Stimulated activated CD4-positive, alpha-beta T cell treated with anti-CD3 and anti-CD28 coated beads, Interleukin-2, amount 100 ng/mL, for 24 hours (primary cell): ENCODE measurements at regions not wholly inside any gene's neighbourhood (a gene's known extent, or its start where the extent isn't known, plus 50 kb on each side); places are given as distances from the start of the nearest gene placed in this dataset.
"Not testable (repeated sequence)": the region's sequence is repeated elsewhere in the genome, so short reads cannot be mapped to it uniquely, and the experiment has no call there.

ENCODE experiments used
- DNase-seq, 2 donors: peaks; one replicate each; pipeline ENCODE4 v3.0.0-alpha.2; 2020

- no peak for DNase-seq
Measured at GRCh38 chr10:2048337-2048973, 311.1 kb upstream of the ADARB2 start.

DNA sequence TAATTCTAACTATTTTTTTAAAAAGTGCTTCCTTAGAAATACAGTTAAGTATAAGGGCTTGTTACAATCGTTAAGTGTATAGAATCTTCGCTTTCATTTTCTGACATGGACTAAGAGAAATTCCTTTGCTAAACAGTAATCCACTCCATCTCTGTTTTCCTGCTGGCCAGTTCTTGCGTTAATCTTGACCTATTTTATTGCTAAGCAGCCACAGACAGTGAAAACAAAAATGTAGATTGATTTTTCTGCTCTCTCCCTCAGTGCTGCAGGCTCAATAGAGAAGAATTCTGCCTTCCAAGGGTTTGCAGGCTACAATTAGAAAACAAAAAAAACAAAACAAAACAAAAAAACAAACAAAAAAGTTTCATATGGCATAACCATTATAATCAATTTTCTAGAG is 310.4 kb upstream of the ADARB2 start:
- DNase-seq: no peak

GRCh38 chr10:2043379-2043778 is 306.1 kb upstream of the ADARB2 start:
- no peak for DNase-seq

DNA sequence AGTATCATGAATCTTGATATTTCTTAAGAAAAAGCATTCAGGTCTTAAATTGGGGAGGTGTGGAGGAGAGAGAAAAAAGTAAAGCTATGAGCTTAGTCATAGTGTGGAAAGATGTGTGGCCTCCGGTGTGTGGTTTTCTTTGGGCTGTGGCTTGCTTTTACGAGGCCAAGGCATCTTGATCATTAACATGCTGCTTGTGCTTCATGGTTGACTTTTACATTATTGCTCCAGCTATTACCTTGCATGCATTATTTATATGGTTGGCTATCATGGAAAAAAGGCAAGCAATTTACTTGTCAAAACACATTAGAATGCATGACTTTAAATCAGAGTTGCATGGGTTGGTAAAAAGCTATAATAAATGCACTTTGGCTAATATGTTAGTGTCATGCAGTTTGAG is 300.7 kb upstream of the ADARB2 start:
- no peak for DNase-seq

DNA sequence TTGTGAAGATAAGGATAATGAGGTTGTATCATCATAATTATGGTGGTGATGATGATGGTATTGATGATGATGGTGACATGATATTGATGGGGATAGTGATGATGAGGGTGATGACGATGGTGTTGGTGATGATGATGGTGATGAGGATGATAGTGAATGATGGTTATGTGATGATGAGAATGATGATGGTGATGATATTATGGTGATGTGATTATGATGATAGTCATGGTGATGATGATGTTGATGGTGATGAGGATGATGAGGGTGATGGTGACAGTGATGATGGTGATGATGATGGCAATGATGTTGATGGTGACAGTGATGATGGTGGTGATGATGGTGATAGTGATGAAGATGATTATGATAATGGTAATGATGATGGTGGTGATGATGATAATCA is 299.9 kb upstream of the ADARB2 start:
- DNase-seq: no peak

DNA sequence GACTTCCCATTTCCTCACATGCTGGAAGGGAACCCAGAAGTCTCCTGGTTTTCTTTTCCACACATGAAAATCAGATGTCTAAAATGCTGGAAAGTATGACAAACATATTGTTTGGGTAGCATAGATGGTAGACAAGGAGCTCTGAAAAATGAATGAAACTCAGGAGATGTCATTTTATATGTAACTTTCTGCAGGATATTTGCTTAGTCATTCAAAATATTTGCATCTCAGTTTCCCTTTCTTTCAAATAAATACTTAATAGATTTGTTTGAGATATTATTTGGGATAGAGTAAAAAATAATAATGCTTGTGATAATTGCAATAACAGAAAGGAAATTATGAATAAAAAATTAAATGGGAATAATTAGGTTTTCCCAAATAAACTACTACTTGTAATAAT is 298.9 kb upstream of the ADARB2 start:
- no peak for DNase-seq

- no peak for DNase-seq
Measured at GRCh38 chr10:2030046-2030445, 292.7 kb upstream of the ADARB2 start.

GRCh38 chr10:2026936-2027335 is 289.6 kb upstream of the ADARB2 start:
- DNase-seq: no peak

DNA sequence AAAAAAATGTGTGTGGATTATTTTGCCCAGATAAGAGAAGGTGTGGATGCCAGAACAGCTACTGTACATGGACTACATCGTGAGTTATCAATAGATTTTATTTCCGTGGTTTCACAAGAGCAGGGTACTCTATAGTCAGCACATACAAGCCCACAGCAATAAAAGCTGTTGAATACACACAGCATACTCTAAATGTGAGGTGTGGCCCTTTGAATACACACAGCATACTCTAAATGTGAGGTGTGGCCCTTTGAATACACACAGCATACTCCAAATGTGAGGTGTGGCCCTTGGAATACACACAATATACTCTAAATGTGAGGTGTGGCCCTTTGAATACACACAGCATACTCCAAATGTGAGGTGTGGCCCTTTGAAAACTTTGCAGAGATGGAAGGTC is 287.4 kb upstream of the ADARB2 start:
- DNase-seq: not testable (repeated sequence)

DNA sequence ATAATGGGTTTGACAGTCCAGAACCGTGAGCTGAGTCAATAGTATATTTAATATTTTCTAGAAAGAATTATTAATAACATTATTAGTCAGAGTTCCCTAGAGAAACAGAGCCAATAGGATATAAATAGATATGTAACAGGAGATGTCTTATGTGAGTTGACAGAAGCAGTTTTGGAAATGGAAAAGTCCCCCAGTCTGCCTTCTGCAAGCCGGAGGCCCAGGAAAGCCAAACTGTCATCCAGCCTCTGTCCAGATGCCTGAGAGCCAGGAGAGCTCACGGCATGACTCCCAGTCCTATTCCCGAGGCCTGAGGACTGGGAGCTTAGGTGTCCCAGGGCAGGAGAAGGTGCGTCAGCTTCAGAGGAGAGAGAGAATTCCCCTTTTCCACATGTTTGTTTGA is 286.4 kb upstream of the ADARB2 start:
- no peak for DNase-seq

- no peak for DNase-seq
Measured at GRCh38 chr10:2022401-2022800, 285.1 kb upstream of the ADARB2 start.

DNA sequence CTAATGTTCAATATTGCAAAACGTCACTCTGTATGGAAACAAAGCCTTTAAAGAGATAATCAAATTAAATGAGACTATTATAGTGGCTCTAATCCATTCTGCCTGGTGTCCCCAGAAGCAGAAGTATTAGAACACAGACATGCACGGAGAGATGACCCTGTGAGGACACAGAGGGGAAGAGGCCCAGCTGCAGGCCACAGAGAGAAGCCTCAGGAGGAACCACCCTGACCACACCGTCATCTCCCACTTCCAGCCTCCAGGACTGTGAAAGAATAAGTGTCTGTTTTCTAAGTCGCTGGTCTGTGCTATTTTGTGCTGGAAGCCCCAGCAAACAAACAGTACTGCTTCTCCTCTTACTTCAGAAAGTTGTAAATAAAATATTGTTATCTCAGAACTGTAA is 283.5 kb upstream of the ADARB2 start:
- no peak for DNase-seq

- DNase-seq: no peak
Measured at GRCh38 chr10:2019803-2020202, 282.5 kb upstream of the ADARB2 start.

DNA sequence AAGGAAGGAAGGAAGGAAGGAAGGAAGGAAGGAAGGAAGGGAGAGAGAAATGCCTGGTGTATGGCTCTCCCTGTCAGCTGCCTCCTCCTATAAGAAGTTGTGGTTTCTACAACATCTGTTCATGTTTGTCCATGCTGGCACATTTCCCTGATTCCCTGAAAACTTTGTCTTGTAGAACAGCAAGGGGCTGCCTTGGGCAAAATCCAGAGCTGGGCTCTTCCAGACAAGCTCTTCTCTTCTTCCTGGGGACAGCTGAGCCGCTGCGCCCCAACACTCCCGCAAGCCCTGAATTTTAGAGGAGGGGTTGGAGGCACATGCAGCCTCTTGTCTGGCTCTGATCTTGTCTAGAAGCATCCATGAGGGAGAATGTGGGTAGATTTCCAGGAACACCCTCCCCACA is 282.0 kb upstream of the ADARB2 start:
- DNase-seq: no peak

DNA sequence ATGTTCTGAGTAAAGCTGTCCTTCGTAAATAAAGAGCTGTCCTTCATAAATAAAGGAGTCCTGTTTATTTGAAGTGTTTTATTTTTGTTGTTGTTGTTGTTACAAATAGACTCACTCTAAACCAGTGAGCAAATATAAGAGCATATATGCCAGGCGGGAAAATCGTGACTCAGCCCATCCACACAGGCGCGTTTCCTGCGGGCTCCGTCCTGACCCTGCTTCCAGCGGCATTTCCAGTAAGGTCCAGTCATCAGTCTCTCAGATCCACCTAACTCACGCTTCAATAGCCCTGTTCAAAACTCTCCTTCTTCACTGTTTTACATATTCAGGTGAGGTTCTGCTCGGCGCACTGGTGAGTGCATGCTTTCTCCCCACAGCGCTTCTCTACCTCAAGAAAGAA is 277.2 kb upstream of the ADARB2 start:
- DNase-seq: no peak

- no peak for DNase-seq
Measured at GRCh38 chr10:2012209-2012608, 274.9 kb upstream of the ADARB2 start.

DNA sequence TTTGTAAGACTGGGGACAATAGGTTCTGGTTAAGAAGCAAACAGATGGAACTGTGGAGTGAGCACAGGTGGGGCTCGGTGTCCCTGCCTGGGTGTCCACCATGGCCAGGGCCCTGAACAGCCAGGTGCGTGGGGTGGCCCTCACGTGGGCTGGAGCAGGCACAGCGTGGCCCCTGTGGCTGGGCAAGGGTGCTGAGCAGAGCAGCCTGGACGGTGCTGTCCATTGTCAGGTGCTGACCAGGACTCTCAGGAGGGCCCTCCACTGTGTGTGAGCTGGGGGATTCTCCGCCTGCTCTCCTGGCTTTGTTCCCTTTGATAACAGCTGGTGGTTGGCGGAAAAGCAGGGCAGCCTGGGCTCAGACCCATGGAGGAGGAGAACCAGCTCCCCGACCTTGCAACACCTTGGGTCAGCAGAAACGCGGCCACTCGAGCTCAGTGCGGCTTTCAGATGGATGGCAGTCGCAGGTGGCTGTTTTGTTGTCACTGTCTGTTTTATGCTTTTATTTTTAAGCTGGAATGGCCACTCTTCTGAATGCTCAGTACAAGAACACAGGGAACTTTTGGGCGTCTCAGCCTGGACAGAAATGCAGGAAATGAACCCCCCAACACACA is 273.9 kb upstream of the ADARB2 start:
- DNase-seq: no peak

DNA sequence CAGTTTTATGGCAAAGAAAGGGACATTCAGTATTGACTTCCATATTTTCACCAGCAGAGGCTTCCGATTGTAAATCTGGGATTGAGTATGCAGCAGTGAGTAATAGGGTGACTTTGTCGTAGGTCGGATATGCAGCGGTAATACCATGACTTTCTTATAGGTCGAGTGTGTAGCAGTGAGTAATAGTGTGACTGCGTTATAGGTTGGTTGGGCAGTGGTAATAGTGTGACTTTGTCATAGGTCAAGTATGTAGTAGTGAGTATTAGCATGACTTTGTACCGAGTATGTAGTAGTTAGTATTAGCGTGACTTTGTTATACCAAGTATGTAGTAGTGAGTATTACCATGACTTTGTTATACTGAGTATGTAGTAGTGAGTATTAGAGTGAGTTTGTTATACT is 268.2 kb upstream of the ADARB2 start:
- DNase-seq: no peak

- DNase-seq: no peak
Measured at GRCh38 chr10:1992930-1993329, 255.6 kb upstream of the ADARB2 start.

DNA sequence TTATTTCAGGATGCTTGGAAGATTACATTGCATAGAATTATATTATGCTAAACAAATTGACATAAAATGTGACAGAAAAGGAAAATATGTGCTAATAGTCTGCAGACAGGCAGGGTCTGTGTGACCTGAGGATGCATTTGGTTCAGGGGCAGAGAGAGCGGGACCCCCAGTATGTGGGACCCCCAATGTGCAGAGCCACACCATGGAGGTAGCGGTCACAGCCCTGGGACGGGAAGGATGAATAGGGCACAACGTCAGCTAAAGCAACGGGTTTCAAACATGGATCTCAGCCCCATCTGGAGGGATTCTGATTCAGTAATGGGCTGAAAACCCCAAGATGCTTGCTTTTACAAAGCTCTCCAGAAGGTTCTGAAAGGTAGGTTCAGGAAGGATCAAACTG is 251.8 kb upstream of the ADARB2 start:
- DNase-seq: no peak

GRCh38 chr10:1981976-1982375 is 244.7 kb upstream of the ADARB2 start:
- no peak for DNase-seq

DNA sequence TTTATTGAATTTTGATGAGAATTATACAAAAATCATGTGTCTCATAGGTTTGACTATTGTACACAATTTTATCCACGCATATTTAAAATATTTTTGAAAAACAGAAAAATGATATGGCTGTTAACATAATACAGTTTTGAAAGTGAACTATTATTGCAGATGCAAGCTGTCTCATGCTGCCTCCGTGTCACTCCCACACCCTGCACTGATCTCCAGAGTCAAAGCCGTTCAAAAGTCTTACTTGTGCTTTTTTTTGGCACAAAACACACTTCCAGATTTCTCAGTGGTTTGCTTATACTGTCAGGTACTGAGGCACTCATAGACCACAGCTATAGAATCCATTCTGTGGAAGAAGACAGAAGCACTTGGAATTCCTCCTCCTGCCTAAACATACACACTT is 243.1 kb upstream of the ADARB2 start:
- no peak for DNase-seq

DNA sequence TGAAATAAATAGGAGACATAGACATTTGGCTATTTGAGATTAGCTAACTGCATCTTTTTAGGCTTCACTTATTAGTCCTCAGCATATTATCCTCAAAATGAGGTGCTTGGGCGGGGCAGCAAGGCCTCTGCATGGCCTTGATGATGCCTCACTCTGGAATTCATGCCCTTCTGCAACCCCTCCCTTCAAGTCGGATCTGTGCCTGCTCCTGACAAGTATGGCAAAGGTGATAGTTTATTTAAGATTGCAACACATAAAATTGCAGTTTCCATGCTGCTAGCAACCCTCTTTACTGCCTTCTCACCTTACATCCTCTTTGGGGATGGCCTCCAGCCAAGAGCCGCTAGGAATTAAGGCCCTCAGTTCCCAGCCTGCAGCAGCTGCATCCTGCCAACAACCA is 241.3 kb upstream of the ADARB2 start:
- no peak for DNase-seq

DNA sequence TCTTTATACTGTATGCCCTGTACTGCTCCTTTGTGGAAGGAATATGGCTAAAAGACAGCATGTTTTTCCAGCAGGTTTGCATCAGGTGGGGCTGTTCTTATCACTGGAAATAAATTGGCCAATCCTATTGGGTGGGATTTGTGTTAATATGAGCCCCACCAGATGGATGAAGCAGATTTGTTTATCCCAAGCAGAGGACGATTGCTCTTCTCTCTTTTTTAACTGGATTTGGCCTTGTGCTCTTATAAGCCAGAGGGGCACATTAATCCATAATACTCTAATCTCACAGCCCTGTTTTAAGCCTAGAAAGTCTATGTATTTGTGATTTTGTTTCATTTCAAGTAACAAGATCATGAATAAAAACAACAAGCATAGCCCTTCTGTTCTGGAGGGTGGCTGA is 240.1 kb upstream of the ADARB2 start:
- no peak for DNase-seq

DNA sequence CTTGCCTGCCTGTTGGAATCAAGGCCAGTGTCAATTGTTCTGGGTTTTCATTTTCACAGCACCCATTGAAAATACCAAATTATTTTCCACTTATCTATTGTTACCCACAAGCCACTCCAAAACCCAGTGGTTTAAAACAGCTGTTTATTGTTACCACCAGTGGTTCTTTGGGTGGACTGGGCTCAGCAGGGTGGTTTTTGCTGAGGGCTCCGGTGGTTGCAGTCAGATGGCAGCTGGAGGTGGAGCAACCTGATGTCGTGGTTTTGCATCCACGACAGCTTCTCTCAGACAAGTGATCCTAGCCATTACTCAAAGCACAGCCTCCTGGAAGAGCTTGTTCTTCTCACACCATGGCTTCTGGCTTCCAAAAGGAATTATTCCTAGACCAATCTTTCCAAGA is 235.1 kb upstream of the ADARB2 start:
- no peak for DNase-seq
